ENCODE measurements at regions not wholly inside any gene's neighbourhood (a gene's known extent, or its start where the extent isn't known, plus 50 kb on each side); places are given as distances from the start of the nearest gene placed in this dataset.

DNA sequence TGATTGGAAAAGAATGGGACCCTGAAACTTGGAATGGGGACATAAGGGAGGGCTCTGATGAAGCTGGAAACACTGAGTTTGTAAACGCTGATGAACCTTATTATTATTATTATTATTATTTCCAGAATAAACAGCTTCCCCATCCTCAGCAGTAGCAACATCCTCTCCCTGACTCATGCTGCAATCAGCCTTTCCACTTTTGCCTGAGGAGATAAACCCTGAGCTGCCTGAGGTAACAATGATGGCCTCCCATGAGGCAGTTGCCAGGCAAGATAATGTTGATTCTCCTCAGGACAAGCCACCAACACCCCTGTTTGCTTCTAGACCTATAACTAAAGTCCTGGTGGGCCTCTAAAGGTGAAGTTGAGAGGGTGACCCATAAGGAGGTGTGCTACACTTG is 139.2 kb upstream of the ATP10B start (continued):
- TF ChIP-seq, protein P1, sequence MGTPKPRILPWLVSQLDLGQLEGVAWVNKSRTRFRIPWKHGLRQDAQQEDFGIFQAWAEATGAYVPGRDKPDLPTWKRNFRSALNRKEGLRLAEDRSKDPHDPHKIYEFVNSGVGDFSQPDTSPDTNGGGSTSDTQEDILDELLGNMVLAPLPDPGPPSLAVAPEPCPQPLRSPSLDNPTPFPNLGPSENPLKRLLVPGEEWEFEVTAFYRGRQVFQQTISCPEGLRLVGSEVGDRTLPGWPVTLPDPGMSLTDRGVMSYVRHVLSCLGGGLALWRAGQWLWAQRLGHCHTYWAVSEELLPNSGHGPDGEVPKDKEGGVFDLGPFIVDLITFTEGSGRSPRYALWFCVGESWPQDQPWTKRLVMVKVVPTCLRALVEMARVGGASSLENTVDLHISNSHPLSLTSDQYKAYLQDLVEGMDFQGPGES (IDR thresholded peaks at IDR 0.05; ENCODE audit: low read depth, low read length) = no peak
- TF ChIP-seq, protein P2, sequence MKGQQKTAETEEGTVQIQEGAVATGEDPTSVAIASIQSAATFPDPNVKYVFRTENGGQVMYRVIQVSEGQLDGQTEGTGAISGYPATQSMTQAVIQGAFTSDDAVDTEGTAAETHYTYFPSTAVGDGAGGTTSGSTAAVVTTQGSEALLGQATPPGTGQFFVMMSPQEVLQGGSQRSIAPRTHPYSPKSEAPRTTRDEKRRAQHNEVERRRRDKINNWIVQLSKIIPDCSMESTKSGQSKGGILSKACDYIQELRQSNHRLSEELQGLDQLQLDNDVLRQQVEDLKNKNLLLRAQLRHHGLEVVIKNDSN (IDR thresholded peaks at IDR 0.05; ENCODE audit: borderline replicate concordance, low read depth) = no peak
- TF ChIP-seq MEF2A (IDR thresholded peaks at IDR 0.05; ENCODE audit: borderline replicate concordance, low read depth) (no peak), TAF1 (IDR thresholded peaks at IDR 0.05; ENCODE audit: borderline replicate concordance, low read depth, low read length) (no peak), EP300 (IDR thresholded peaks at IDR 0.05; ENCODE audit: borderline replicate concordance in 1 of 2, low read depth in 1 of 2, low read length in 1 of 2) (no peak), POLR2AphosphoS5 (IDR thresholded peaks at IDR 0.05; ENCODE audit: low read depth, low read length) (no peak), JUND (IDR thresholded peaks at IDR 0.05) (no peak), ELF1 (IDR thresholded peaks at IDR 0.05) (no peak)

DNA sequence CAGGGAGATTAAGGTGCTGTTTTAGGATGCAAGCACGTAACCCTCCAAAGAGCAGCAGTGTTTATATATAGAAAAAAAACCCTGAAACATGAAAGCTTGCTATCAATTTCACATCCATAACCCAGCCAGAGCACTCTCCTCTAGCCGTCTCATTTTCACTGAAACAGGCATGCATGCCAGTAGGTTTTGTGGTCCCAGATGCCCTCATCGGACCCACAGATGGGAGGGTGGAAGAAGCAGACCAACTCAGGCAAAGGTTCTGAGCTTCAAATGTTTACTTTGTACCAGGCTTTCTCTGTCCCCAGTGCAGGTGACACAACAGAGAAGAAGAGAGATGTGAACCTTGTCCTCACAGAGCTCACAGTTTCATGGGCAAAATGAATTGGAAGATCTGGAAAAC is 127.4 kb upstream of the ATP10B start:
- no peak overlapping the region for H3K27ac ChIP-seq (ENCODE audit: low read depth in 2 of 2, low read length in 1 of 2)
- H3F3A ChIP-seq (replicated peaks; ENCODE audit: insufficient read depth) = no peaks in the 10 kb centered on the region
- H3K79me2 ChIP-seq (ENCODE audit: insufficient read depth) = no peaks in the 10 kb centered on the region
- no peaks in the 10 kb centered on the region for H3K27me3 ChIP-seq (ENCODE audit: insufficient read depth)
- TF ChIP-seq RCOR1 (IDR thresholded peaks at IDR 0.05; ENCODE audit: low read length) = no peak
- TF ChIP-seq, protein P3, sequence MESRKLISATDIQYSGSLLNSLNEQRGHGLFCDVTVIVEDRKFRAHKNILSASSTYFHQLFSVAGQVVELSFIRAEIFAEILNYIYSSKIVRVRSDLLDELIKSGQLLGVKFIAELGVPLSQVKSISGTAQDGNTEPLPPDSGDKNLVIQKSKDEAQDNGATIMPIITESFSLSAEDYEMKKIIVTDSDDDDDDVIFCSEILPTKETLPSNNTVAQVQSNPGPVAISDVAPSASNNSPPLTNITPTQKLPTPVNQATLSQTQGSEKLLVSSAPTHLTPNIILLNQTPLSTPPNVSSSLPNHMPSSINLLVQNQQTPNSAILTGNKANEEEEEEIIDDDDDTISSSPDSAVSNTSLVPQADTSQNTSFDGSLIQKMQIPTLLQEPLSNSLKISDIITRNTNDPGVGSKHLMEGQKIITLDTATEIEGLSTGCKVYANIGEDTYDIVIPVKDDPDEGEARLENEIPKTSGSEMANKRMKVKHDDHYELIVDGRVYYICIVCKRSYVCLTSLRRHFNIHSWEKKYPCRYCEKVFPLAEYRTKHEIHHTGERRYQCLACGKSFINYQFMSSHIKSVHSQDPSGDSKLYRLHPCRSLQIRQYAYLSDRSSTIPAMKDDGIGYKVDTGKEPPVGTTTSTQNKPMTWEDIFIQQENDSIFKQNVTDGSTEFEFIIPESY (IDR thresholded peaks at IDR 0.05; ENCODE audit: borderline replicate concordance, low read depth) = no peak
- no peak for TF ChIP-seq MEF2A (IDR thresholded peaks at IDR 0.05; ENCODE audit: borderline replicate concordance, low read depth)
- TF ChIP-seq, protein P4, sequence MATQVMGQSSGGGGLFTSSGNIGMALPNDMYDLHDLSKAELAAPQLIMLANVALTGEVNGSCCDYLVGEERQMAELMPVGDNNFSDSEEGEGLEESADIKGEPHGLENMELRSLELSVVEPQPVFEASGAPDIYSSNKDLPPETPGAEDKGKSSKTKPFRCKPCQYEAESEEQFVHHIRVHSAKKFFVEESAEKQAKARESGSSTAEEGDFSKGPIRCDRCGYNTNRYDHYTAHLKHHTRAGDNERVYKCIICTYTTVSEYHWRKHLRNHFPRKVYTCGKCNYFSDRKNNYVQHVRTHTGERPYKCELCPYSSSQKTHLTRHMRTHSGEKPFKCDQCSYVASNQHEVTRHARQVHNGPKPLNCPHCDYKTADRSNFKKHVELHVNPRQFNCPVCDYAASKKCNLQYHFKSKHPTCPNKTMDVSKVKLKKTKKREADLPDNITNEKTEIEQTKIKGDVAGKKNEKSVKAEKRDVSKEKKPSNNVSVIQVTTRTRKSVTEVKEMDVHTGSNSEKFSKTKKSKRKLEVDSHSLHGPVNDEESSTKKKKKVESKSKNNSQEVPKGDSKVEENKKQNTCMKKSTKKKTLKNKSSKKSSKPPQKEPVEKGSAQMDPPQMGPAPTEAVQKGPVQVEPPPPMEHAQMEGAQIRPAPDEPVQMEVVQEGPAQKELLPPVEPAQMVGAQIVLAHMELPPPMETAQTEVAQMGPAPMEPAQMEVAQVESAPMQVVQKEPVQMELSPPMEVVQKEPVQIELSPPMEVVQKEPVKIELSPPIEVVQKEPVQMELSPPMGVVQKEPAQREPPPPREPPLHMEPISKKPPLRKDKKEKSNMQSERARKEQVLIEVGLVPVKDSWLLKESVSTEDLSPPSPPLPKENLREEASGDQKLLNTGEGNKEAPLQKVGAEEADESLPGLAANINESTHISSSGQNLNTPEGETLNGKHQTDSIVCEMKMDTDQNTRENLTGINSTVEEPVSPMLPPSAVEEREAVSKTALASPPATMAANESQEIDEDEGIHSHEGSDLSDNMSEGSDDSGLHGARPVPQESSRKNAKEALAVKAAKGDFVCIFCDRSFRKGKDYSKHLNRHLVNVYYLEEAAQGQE (IDR thresholded peaks at IDR 0.05; ENCODE audit: low read depth, low read length) = no peak
- TF ChIP-seq EP300 (IDR thresholded peaks at IDR 0.05; ENCODE audit: borderline replicate concordance in 1 of 2, low read depth in 1 of 2, low read length in 1 of 2) = no peak
- no peak for TF ChIP-seq FOXM1 (IDR thresholded peaks at IDR 0.05; ENCODE audit: low read depth)
- TF ChIP-seq NRF1 (IDR thresholded peaks at IDR 0.05; ENCODE audit: low read depth, low read length) = no peak
- TF ChIP-seq FOXJ3 (CRISPR knock-in tag; IDR thresholded peaks at IDR 0.05) = no peak
- TF ChIP-seq EZH2phosphoT487 (IDR thresholded peaks at IDR 0.05; ENCODE audit: borderline replicate concordance, low read depth) = no peak
- TF ChIP-seq RAD21 (IDR thresholded peaks at IDR 0.05; ENCODE audit: low read length) = no peak
- TF ChIP-seq RFX5 (IDR thresholded peaks at IDR 0.05; ENCODE audit: low read length) = no peak
- TF ChIP-seq TEAD4 (IDR thresholded peaks at IDR 0.05; ENCODE audit: borderline replicate concordance, insufficient read depth) = no peak
- no peak for TF ChIP-seq SMC3 (IDR thresholded peaks at IDR 0.05; ENCODE audit: low read depth, low read length)
- no peak for TF ChIP-seq NFIC (IDR thresholded peaks at IDR 0.05; ENCODE audit: borderline replicate concordance)
- TF ChIP-seq, protein P2 (IDR thresholded peaks at IDR 0.05; ENCODE audit: borderline replicate concordance, low read depth) = no peak
- TF ChIP-seq, protein P5, sequence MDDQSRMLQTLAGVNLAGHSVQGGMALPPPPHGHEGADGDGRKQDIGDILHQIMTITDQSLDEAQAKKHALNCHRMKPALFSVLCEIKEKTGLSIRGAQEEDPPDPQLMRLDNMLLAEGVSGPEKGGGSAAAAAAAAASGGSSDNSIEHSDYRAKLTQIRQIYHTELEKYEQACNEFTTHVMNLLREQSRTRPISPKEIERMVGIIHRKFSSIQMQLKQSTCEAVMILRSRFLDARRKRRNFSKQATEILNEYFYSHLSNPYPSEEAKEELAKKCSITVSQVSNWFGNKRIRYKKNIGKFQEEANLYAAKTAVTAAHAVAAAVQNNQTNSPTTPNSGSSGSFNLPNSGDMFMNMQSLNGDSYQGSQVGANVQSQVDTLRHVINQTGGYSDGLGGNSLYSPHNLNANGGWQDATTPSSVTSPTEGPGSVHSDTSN (IDR thresholded peaks at IDR 0.05) = no peak
- no peak overlapping the region for H2AFZ ChIP-seq (ENCODE audit: low read depth)
- ChIA-PET CTCF (no interaction called here), POLR2A (no interaction called here)
- H3K9ac ChIP-seq = no peak overlapping the region
- H3K9me2 ChIP-seq = no peaks in the 10 kb centered on the region
- no peak overlapping the region for H3K4me3 ChIP-seq (ENCODE audit: low read depth in 2 of 2, low read length in 1 of 2)
- no peaks in the 10 kb centered on the region for H3K9me3 ChIP-seq
- WGBS (ENCODE audit: low lambda C conversion rate) = 3% methylated on average over 3 of the region's 3 CpGs
- H4K20me1 ChIP-seq (ENCODE audit: insufficient read depth) = no peaks in the 10 kb centered on the region
- no peak for DNase-seq
- no peak overlapping the region for H3K4me2 ChIP-seq
- no peaks in the 10 kb centered on the region for H3K36me3 ChIP-seq (replicated peaks in 1 of 2; ENCODE audit: control insufficient read depth in 1 of 2, insufficient read depth in 2 of 2, low read length in 1 of 2)
- no peaks in the 10 kb centered on the region for H3K4me1 ChIP-seq (ENCODE audit: control insufficient read depth in 1 of 2, insufficient read depth in 2 of 2, low read depth in 1 of 2, low read length in 1 of 2)

Data from SK-N-SH (cell line).